Neural cell (in vitro differentiated cells): ENCODE measurements at regions not wholly inside any gene's neighbourhood (a gene's known extent, or its start where the extent isn't known, plus 50 kb on each side); places are given as distances from the start of the nearest gene placed in this dataset.
"Not testable (repeated sequence)": the region's sequence is repeated elsewhere in the genome, so short reads cannot be mapped to it uniquely, and the experiment has no call there.

Experiments used
- H2AFZ ChIP-seq: fragments of 200-600, 300-800 bp; sonication (generic), shearing (Covaris generic); 2 replicates; pipeline ENCODE4 v1.6.0; 2014; ENCODE audit warnings: low read depth, mild to moderate bottlenecking, antibody characterized with exemption, low read length, moderate library complexity
- H3F3A ChIP-seq: fragments of 200-600 bp; shearing (Covaris generic); 2 replicates; pipeline ENCODE4 v1.6.1; 2016; ENCODE audit warnings: mild to moderate bottlenecking, moderate library complexity, mixed read lengths, antibody characterized with exemption, low read length; ENCODE audit not compliant: insufficient read depth, poor library complexity, severe bottlenecking
- H3K27ac ChIP-seq: fragments of 200-600, 300-800 bp; sonication (generic), shearing (Covaris generic); 2 replicates; pipeline ENCODE4 v1.5.1; 2014; ENCODE audit warnings: mild to moderate bottlenecking, low read length, moderate library complexity
- H3K27me3 ChIP-seq: fragments of 300-800, 200-600 bp; sonication (generic), shearing (Covaris generic); 2 replicates; pipeline ENCODE4 v1.6.0; 2014; ENCODE audit warnings: mild to moderate bottlenecking, low read depth, low read length, moderate library complexity; ENCODE audit not compliant: insufficient read depth
- H3K36me3 ChIP-seq: fragments of 300-800, 200-600 bp; sonication (generic), shearing (Covaris generic); 2 replicates; pipeline ENCODE4 v1.5.1; 2014; ENCODE audit warnings: mild to moderate bottlenecking, antibody characterized with exemption, low read length, moderate library complexity; ENCODE audit not compliant: insufficient read depth
- H3K4me2 ChIP-seq: fragments of 300-800, 200-600 bp; sonication (generic), shearing (Covaris generic); 2 replicates; pipeline ENCODE4 v1.6.0; 2014; ENCODE audit warnings: mild to moderate bottlenecking, low read length
- H3K4me3 ChIP-seq: fragments of 300-800, 200-600 bp; sonication (generic), shearing (Covaris generic); 2 replicates; pipeline ENCODE4 v1.5.1; 2014; ENCODE audit warnings: mild to moderate bottlenecking, low read length, moderate library complexity
- H3K79me2 ChIP-seq: fragments of 200-600 bp; shearing (Covaris generic); replicated peaks from 2 replicates; pipeline ENCODE4 v1.6.0; 2014; ENCODE audit warnings: mild to moderate bottlenecking, low read length, moderate library complexity; ENCODE audit not compliant: insufficient read depth
- H3K9ac ChIP-seq: fragments of 300-800, 200-600 bp; sonication (generic), shearing (Covaris generic); 2 replicates; pipeline ENCODE4 v1.6.1; 2016; ENCODE audit warnings: mild to moderate bottlenecking, low read length, mixed read lengths
- H3K9me2 ChIP-seq: fragments of 200-600 bp; shearing (Covaris generic); 2 replicates; pipeline ENCODE4 v1.6.1; 2016; ENCODE audit warnings: mild to moderate bottlenecking, low read length, mixed read lengths; ENCODE audit not compliant: insufficient read depth
- H3K9me3 ChIP-seq: fragments of 200-600, 300-800 bp; sonication (generic), shearing (Covaris generic); 2 replicates; pipeline ENCODE4 v1.6.1; 2016; ENCODE audit warnings: mild to moderate bottlenecking, mixed run types, low read length, moderate library complexity, mixed read lengths
- H4K20me1 ChIP-seq: fragments of 200-600 bp; shearing (Covaris generic); 2 replicates; pipeline ENCODE4 v1.6.1; 2016; ENCODE audit warnings: mild to moderate bottlenecking, mixed run types; ENCODE audit not compliant: insufficient read depth
- CTCF ChIP-seq: fragments of 450-650 bp; IDR thresholded peaks from 2 replicates; pipeline ENCODE4 v1.5.1; 2014; ENCODE audit warnings: antibody characterized with exemption, mild to moderate bottlenecking, moderate library complexity; ENCODE audit not compliant: poor library complexity, severe bottlenecking
- EP300 ChIP-seq: fragments of 450-650 bp; conservative IDR thresholded peaks from 2 replicates; pipeline ENCODE4 v1.6.1; 2014; ENCODE audit warnings: antibody characterized with exemption, mild to moderate bottlenecking, moderate library complexity; ENCODE audit not compliant: poor library complexity, severe bottlenecking
- EZH2 ChIP-seq: fragments of 200-600, 300-800 bp; shearing (Covaris generic), sonication (generic); IDR thresholded peaks from 2 replicates; pipeline ENCODE4 v1.6.1; 2014; ENCODE audit warnings: antibody characterized with exemption, low read length, borderline replicate concordance, mild to moderate bottlenecking; ENCODE audit not compliant: insufficient read depth, poor library complexity, severe bottlenecking
- MXI1 ChIP-seq: fragments of 450-650 bp; conservative IDR thresholded peaks from 2 replicates; pipeline ENCODE4 v1.6.1; 2014; ENCODE audit warnings: antibody characterized with exemption, mild to moderate bottlenecking; ENCODE audit not compliant: poor library complexity, severe bottlenecking
- POLR2AphosphoS5 ChIP-seq: IDR thresholded peaks from 2 replicates; pipeline ENCODE4 v1.6.1; 2012
- RAD21 ChIP-seq: fragments of 450-650 bp; conservative IDR thresholded peaks from 2 replicates; pipeline ENCODE4 v1.6.1; 2014; ENCODE audit warnings: antibody characterized with exemption, mild to moderate bottlenecking, moderate library complexity
- REST ChIP-seq: IDR thresholded peaks from 2 replicates; pipeline ENCODE4 v1.6.1; 2012; ENCODE audit warnings: borderline replicate concordance
- SMC3 ChIP-seq: fragments of 450-650 bp; conservative IDR thresholded peaks from 2 replicates; pipeline ENCODE4 v1.6.1; 2014; ENCODE audit warnings: antibody characterized with exemption, mild to moderate bottlenecking, moderate library complexity; ENCODE audit not compliant: poor library complexity
- TAF1 ChIP-seq: IDR thresholded peaks from 2 replicates; pipeline ENCODE4 v1.6.1; 2012; ENCODE audit warnings: low read depth

- no peak overlapping the region for H3K4me2 ChIP-seq
- H3K9me3 ChIP-seq, result no peaks in the 10 kb centered on the region
- H3K9ac ChIP-seq, result no peak overlapping the region
- H3K27me3 ChIP-seq, result no peaks in the 10 kb centered on the region
- no peak overlapping the region for H3K27ac ChIP-seq
- TF ChIP-seq SMC3, result no peak
- TF ChIP-seq MXI1, result no peak
- H3K79me2 ChIP-seq, result no peaks in the 10 kb centered on the region
- H4K20me1 ChIP-seq, result no peaks in the 10 kb centered on the region
- H3K9me2 ChIP-seq, result no peaks in the 10 kb centered on the region
- H3K36me3 ChIP-seq, result no peaks in the 10 kb centered on the region
- H3K4me3 ChIP-seq, result no peak overlapping the region
- H3F3A ChIP-seq, result no peaks in the 10 kb centered on the region
- no peak overlapping the region for H2AFZ ChIP-seq
Measured at GRCh38 chr7:155237297-155237696, 60.4 kb upstream of the INSIG1 start.

GRCh38 chr7:155237730-155238129, 59.9 kb upstream of the INSIG1 start:
- Histone ChIP-seq H3K4me2 (no peak overlapping the region), H2AFZ (no peak overlapping the region), H3K9ac (no peak overlapping the region), H3K27me3 (no peaks in the 10 kb centered on the region), H3K9me2 (no peaks in the 10 kb centered on the region), H3K27ac (no peak overlapping the region), H3K4me3 (no peak overlapping the region), H3K79me2 (no peaks in the 10 kb centered on the region), H3K36me3 (no peaks in the 10 kb centered on the region), H3F3A (no peaks in the 10 kb centered on the region), H3K9me3 (no peaks in the 10 kb centered on the region), H4K20me1 (no peaks in the 10 kb centered on the region)
- TF ChIP-seq EZH2 (no peak), MXI1 (no peak), RAD21 (no peak), SMC3 (no peak)

- H3K9me2 ChIP-seq, H3K27ac ChIP-seq, H3K36me3 ChIP-seq, H3K4me3 ChIP-seq, H4K20me1 ChIP-seq, H3K79me2 ChIP-seq, H2AFZ ChIP-seq, H3K4me2 ChIP-seq, H3K9ac ChIP-seq, H3K9me3 ChIP-seq, H3F3A ChIP-seq, H3K27me3 ChIP-seq: not testable (repeated sequence)
Measured at GRCh38 chr7:155239431-155240087, 58.1 kb upstream of the INSIG1 start.

GRCh38 chr7:155244675-155245074, 53.0 kb upstream of the INSIG1 start:
- no peak overlapping the region for H3K4me2 ChIP-seq
- no peak for TF ChIP-seq TAF1
- TF ChIP-seq EP300, result no peak
- no peak for TF ChIP-seq SMC3
- no peak for TF ChIP-seq CTCF
- TF ChIP-seq POLR2AphosphoS5, result no peak
- no peak for TF ChIP-seq RAD21
- TF ChIP-seq REST, result no peak
- TF ChIP-seq MXI1, result no peak
- no peak for TF ChIP-seq EZH2
- no peaks in the 10 kb centered on the region for H3K27me3 ChIP-seq
- no peaks in the 10 kb centered on the region for H3K36me3 ChIP-seq
- no peak overlapping the region for H3K9ac ChIP-seq
- H3K9me3 ChIP-seq, result no peaks in the 10 kb centered on the region
- no peak overlapping the region for H3K4me3 ChIP-seq
- no peak overlapping the region for H2AFZ ChIP-seq
- H3K9me2 ChIP-seq, result no peaks in the 10 kb centered on the region
- no peaks in the 10 kb centered on the region for H3F3A ChIP-seq
- no peaks in the 10 kb centered on the region for H4K20me1 ChIP-seq
- H3K27ac ChIP-seq, result no peak overlapping the region
- no peaks in the 10 kb centered on the region for H3K79me2 ChIP-seq
